Testis (tissue), 2 donors: ENCODE measurements at regions not wholly inside any gene's neighbourhood (a gene's known extent, or its start where the extent isn't known, plus 50 kb on each side); places are given as distances from the start of the nearest gene placed in this dataset.

Experiments used
- DNase-seq: peaks from one replicate; pipeline ENCODE4 v3.0.0-alpha.2; 2019
- H3K27ac ChIP-seq, 2 donors: fragments of 200-600 bp; sonication (generic); one replicate each; pipeline ENCODE4 v1.5.1; 2019
- H3K27me3 ChIP-seq: fragments of 200-600 bp; sonication (generic); one replicate; pipeline ENCODE4 v1.5.1; 2019
- H3K36me3 ChIP-seq: fragments of 200-600 bp; sonication (generic); one replicate; pipeline ENCODE4 v1.5.1; 2017; ENCODE audit warnings: low read depth; ENCODE audit errors: missing control alignments
- H3K4me1 ChIP-seq: fragments of 200-600 bp; sonication (generic); one replicate; pipeline ENCODE4 v1.5.1; 2019
- H3K4me3 ChIP-seq, 2 donors: fragments of 200-600 bp; sonication (generic); one replicate each; pipeline ENCODE4 v1.5.1; 2017 to 2019
- H3K9me3 ChIP-seq: fragments of 200-600 bp; sonication (generic); one replicate; pipeline ENCODE4 v1.5.1; 2017
- POLR2A ChIP-seq: fragments of 450-650 bp; IDR thresholded peaks from one replicate; pipeline ENCODE4 v1.6.1; 2017; ENCODE audit warnings: antibody characterized with exemption, mild to moderate bottlenecking, moderate library complexity
- WGBS, 2 donors: methylation state at CpG; one replicate each; pipeline ENCODE4 v1.1.5; 2018; 5-methylcytosine and 5-hydroxymethylcytosine counted together
- intact Hi-C: fragments of 100-400 bp; cut with DNase I; formaldehyde crosslinking; loops from one replicate; pipeline ENCODE4 v1.15.1; 2023; ENCODE audit warnings: low total_unique reads
- TF ChIP-seq, protein P1 (sequence below), 3 experiments: fragments of 450-650 bp in 2 of 3; fragments of 200-600 bp in 1 of 3; sonication (generic) in 1 of 3; IDR thresholded peaks; one replicate each; pipeline ENCODE4 v1.5.1; 2016 to 2019; ENCODE audit warnings: antibody characterized with exemption in 3 of 3, mild to moderate bottlenecking in 2 of 3, moderate library complexity in 1 of 3

DNA sequence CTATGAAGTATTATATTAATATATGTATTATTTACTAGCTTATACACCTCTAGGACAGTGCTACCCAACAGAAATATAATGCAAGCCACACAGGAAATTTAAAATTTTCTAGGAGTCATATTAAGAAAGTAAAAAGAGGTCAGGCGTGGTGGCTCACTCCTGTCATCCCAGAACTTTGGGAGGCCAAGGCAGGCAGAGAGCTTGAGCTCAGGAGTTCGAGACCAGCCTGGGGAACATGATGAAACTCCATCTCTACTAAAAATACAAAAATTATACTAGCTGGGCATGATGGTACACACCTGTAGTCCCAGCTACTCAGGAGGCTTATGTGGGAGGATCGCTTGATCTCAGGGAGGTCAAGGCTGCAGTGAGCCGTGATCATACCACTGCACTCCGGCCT is 237.6 kb upstream of the ZNF217 start:
- intact Hi-C loops, result no loop called here
- DNase-seq, result no peak

DNA sequence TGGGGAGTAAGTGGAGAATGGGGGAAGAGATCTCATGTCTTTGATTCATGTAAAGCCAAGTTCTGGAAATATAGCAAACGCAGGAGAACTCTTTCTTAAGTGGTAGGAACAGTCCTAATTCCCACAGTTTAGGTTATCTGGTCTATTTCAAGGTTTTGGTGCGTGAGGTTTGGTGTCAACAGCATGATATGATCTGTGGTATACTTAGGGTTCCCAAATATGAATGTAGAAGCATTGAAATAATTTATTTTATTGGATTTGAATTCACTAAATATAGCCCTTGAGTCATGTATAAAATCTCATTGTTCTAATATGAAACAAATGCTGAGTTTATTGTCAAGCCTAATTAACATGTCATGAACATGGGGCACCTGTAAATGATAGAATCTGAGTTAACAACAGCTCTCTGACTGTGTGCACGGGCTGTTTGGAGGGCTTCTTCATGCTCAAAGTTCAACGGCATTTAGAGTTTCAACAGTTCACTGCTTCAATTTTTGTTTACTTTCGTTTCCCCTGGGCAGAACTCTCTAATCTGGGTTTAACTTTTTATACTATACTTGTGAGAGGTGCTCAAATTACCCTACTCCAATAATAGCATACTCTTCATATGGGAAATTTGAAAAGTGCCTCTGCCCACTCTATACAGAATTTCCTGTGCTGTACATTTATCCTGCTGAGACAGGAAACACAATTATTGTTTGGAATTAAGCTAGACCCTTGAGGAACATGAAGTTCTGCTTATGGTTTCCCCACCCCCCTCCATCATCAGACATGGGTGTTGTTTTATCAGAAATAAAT is 236.3 kb upstream of the ZNF217 start:
- no peak for DNase-seq
- H3K9me3 ChIP-seq, result no peaks in the 10 kb centered on the region
- no peaks in the 10 kb centered on the region for H3K36me3 ChIP-seq
- TF ChIP-seq, protein P1, sequence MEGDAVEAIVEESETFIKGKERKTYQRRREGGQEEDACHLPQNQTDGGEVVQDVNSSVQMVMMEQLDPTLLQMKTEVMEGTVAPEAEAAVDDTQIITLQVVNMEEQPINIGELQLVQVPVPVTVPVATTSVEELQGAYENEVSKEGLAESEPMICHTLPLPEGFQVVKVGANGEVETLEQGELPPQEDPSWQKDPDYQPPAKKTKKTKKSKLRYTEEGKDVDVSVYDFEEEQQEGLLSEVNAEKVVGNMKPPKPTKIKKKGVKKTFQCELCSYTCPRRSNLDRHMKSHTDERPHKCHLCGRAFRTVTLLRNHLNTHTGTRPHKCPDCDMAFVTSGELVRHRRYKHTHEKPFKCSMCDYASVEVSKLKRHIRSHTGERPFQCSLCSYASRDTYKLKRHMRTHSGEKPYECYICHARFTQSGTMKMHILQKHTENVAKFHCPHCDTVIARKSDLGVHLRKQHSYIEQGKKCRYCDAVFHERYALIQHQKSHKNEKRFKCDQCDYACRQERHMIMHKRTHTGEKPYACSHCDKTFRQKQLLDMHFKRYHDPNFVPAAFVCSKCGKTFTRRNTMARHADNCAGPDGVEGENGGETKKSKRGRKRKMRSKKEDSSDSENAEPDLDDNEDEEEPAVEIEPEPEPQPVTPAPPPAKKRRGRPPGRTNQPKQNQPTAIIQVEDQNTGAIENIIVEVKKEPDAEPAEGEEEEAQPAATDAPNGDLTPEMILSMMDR (IDR thresholded peaks at IDR 0.05), result no peak
- TF ChIP-seq POLR2A, result no peak
- peak overlapping the region; percentile 40 to 90 for H3K27ac ChIP-seq
- H3K4me3 ChIP-seq, result no peak overlapping the region
- intact Hi-C loops, result no loop called here
- H3K4me1 ChIP-seq, result peaks cover 3% of the 10 kb centered on the region
- 42 to 48% methylated on average over 5 of the region's 5 CpGs for WGBS, 2 donors
- H3K27me3 ChIP-seq, result no peaks in the 10 kb centered on the region

More for the DNA sequence above, 237.6 kb upstream of the ZNF217 start:
- peaks cover 3% of the 10 kb centered on the region for H3K4me1 ChIP-seq
- no peaks in the 10 kb centered on the region for H3K36me3 ChIP-seq
- H3K9me3 ChIP-seq, result no peaks in the 10 kb centered on the region
- TF ChIP-seq POLR2A, result no peak
- TF ChIP-seq, protein P1 (IDR thresholded peaks at IDR 0.05), result no peak
- H3K27me3 ChIP-seq, result no peaks in the 10 kb centered on the region
- H3K27ac ChIP-seq, result no peak overlapping the region
- no peak overlapping the region for H3K4me3 ChIP-seq
- 88 to 91% methylated on average over 5 of the region's 5 CpGs for WGBS, 2 donors

DNA sequence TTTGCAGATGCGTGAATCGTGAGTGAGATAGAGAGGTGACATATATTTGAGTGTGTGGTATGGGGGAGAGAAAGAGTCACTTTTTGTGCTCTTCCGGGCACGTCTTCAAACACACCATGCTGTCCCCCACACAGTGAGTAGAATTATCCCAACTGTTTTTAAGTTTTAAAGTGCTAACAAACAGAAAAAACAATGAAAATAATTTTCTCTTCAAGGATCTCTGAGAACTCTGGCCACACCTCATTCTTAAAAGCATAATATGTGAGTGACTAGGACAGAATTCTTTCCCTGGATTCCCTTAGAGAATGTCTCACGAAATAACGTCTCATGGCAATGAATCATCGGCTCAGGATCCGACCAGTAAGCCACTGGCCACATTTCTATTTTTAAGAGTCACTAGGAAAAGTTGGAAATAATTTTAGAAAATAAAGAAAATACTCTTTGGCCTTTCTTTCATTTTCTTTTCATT is 235.7 kb upstream of the ZNF217 start:
- H3K4me3 ChIP-seq, result no peak overlapping the region
- H3K27ac ChIP-seq, result peak overlapping the region; percentile 40 to 90
- WGBS, 2 donors, result 28 to 32% methylated on average over 8 of the region's 8 CpGs
- TF ChIP-seq, protein P1 (IDR thresholded peaks at IDR 0.05), result no peak
- H3K27me3 ChIP-seq, result no peaks in the 10 kb centered on the region
- intact Hi-C loops, result no loop called here
- H3K9me3 ChIP-seq, result no peaks in the 10 kb centered on the region
- H3K36me3 ChIP-seq, result no peaks in the 10 kb centered on the region
- DNase-seq, result no peak
- H3K4me1 ChIP-seq, result peaks cover 3% of the 10 kb centered on the region

DNA sequence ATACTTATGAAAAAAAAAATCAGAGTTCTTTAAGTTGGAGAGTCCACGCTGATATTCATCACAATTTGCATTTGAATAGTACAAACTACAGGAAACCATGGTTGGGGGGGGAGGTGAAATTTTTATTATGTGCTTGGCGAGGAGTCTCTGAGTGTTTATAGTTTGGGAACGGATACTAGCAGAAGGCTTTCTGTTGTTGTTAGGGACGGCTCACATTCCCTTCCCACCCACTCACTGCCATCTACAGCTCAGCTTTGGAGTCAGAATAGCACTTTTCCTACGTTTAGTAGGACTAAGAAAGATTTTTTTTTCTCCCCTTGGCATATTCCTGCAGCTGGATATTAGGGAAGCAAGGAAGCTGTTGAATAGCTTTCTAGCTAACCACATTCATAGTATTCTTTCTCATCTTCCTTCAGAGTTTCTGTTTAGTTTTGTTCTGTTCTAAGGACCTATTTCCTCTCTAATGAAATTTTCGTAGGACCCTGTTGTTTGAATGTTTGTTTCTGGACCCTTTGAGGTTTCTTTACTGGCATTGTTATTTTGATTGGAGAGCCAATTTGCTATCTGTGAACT is 235.1 kb upstream of the ZNF217 start:
- Histone ChIP-seq H3K4me3 (no peak overlapping the region), H3K27ac (peak overlapping the region; percentile 40 to 90), H3K4me1 (peaks cover 3% of the 10 kb centered on the region), H3K36me3 (no peaks in the 10 kb centered on the region), H3K9me3 (no peaks in the 10 kb centered on the region), H3K27me3 (no peaks in the 10 kb centered on the region)
- TF ChIP-seq, protein P1 (IDR thresholded peaks at IDR 0.05), result no peak
- TF ChIP-seq POLR2A, result no peak
- DNase-seq, result peak; percentile 33
- intact Hi-C loops, result no loop called here
- 21 to 29% methylated on average over 6 of the region's 6 CpGs for WGBS, 2 donors
